GM18505 (cell line): ENCODE measurements at regions not wholly inside any gene's neighbourhood (a gene's known extent, or its start where the extent isn't known, plus 50 kb on each side); places are given as distances from the start of the nearest gene placed in this dataset.
"Not testable (repeated sequence)": the region's sequence is repeated elsewhere in the genome, so short reads cannot be mapped to it uniquely, and the experiment has no call there.

ENCODE experiments used
- ATAC-seq: cut with Tn5 transposase; IDR thresholded peaks from one replicate; pipeline ENCODE4 v1.9.1; 2021; ENCODE audit not compliant: unreplicated experiment
- POLR2A ChIP-seq: IDR thresholded peaks from 4 replicates; pipeline ENCODE4 v1.6.1; 2011; ENCODE audit warnings: borderline replicate concordance; ENCODE audit not compliant: insufficient read depth, insufficient read length; ENCODE audit errors: extremely low read depth

DNA sequence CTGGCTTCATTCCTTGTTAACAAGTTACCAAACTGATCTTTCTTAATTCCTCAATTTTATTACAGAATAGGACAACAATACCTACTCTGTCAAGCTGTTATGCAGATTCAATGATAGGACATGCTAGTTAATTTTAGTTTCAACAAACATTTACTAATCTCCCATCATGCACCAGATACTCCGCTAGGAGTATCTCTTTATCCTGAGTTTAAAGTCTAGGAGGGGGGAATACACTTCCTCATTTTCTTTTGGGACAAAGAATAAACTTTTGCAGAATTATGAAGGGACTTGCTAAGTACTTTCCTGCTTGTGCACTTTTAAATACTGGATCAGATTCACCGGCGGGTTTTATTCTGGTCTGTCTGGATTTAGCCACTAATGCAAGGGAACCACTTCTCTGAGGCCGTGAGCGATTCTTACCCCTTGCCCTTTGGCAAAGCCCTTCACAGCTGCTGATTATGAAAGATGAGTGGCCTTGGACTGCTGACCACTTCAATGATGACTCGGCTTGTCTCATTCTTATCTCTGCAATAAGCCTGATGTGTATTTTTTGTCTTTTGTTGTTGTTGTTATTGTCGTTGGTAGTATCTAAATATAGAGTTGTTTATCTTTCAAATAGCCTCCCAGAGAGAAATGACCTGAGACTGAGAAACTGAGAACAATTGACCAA, 73.9 kb downstream of the RMI1 start:
- no peak for TF ChIP-seq POLR2A
- no peak for ATAC-seq

DNA sequence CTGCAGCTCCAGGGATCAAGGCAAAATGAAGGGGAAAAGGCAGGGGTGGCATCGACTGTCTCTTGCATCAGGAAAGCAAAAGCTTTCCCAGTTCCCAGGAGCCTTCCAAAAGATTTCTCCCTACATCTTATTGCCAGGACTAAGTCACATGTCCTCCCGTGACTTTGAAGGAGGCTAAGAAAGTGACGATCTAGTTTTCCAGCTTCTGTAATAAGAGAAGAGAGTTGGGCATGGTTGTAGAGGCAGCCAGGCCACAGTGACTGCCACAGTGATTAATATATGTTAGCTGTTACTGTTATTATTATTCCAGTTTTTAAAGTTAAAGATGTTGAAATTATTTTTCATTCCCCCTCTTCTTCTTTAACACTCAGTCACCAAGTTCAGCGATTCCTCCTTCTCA, 77.1 kb downstream of the RMI1 start:
- ATAC-seq, result no peak
- no peak for TF ChIP-seq POLR2A

DNA sequence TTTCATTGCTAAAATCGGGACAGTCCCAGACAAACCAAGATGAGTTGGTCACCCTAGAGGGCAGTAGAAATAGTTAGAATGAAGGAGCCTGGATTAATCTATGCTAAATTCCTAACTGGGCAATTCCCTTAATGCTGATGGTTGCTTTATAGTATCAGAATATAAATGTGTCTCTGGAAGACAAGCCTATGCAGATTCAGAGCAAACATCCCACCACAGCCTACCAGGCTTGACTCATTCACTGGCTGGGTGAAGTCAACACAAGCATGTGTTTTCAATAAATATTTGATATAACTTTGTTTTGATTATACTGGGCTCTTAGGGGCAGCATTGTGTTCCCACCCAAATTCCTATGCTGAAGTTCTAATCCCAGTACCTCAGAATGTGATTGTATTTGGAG, 79.3 kb downstream of the RMI1 start:
- TF ChIP-seq POLR2A, result no peak
- no peak for ATAC-seq

DNA sequence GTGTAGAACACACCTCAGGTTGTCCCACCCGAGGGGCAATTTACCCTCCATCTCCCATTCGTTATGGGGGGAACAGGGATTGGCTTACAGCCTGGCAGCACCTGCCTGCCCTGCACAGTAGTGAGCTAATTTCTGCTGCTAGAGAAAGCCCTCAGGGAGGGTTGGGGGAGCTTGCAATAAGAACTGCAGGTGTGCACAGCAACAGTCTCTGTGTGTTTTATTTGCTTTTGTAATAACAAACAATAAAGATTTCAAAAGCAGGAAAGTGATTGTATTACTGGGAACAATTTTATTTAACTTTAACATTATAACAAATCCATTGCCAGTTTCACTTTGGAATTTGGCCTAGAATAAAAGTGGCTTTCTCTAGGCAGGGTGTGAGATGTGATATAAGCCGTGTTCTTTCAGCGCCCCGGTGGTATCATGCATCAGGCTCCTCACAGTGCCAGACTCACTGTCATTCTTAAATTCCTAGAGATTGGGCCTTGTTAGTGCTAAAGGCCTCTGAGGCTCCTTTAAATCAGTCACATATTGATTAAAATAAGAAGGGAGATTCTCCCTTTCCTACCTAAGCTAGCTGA, 81.1 kb downstream of the RMI1 start:
- ATAC-seq, result no peak

GRCh38 chr9:84062538-84062937, 81.9 kb downstream of the RMI1 start:
- ATAC-seq, result no peak
- TF ChIP-seq POLR2A, result no peak

More for the DNA sequence above, 81.1 kb downstream of the RMI1 start:
- TF ChIP-seq POLR2A, result no peak

DNA sequence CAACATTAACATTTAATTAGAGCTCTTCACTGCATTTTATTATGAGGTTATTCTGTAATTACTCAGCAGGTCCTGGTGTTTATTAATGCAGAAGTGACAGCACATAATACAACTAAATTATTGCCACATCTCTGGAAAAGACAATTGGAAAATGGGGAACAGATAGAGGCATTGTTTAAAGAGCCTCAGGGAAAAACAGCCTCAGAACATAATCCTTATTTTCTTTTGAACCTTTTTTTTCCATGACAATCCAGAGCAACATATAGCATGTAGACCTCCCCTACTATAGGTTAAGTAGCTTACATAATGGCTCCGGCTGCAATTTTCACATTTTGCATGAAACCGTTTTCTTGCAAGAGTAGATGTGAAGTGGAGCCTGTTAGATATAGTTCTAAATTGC, 87.2 kb downstream of the RMI1 start:
- no peak for TF ChIP-seq POLR2A
- no peak for ATAC-seq

- no peak for ATAC-seq
- no peak for TF ChIP-seq POLR2A
These were observed 88.3 kb downstream of the RMI1 start for GRCh38 chr9:84068872-84069271.

GRCh38 chr9:84070590-84070989, 90.0 kb downstream of the RMI1 start:
- TF ChIP-seq POLR2A, result no peak

DNA sequence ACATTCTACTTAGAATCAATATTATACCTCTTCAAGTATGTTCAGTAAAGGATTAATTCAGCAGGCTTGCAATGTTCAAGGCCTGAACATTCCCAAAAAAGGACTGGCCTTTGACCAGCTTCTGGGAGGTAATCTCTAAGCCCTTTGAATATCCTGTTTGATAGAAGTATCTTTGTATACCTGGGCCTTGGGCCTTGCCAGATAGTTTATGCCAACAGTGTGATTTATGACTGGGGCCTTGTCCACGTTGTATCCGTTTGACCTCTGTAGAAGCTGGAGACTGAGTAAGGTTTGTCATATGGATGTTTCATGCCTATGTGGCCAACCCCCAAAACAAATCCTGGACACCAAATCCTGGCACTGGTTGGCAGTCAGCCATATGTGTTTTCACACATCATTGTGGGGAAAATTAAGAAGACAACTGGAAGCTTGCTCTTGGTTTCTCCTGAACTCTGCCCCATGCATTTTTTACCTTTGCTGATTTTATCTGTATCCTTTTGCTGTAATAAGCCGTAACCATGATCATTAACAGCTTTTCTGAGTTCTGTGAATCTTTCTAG, 92.1 kb downstream of the RMI1 start:
- ATAC-seq, result no peak
- TF ChIP-seq POLR2A, result no peak

More at GRCh38 chr9:84070590-84070989, 90.0 kb downstream of the RMI1 start:
- no peak for ATAC-seq

DNA sequence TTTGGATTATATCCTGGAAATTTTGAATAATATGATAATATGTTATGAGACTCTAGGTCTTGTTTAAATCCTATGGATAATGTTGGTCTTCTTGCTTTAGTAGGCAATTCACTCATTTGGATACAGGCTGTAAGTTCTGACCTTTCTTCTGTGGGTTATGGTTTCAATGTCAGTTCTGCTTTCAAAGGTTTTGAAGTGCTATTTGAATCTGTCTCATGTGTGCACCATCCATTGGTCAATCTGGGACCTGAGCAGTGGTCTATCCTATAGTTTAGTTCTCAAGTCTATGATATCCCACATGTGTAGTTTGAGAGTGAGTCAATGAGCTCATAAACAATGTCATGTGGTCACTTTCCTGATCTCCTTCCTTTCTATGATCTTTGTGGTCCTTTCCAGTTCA, 94.4 kb downstream of the RMI1 start:
- TF ChIP-seq POLR2A, result no peak
- ATAC-seq, result no peak

DNA sequence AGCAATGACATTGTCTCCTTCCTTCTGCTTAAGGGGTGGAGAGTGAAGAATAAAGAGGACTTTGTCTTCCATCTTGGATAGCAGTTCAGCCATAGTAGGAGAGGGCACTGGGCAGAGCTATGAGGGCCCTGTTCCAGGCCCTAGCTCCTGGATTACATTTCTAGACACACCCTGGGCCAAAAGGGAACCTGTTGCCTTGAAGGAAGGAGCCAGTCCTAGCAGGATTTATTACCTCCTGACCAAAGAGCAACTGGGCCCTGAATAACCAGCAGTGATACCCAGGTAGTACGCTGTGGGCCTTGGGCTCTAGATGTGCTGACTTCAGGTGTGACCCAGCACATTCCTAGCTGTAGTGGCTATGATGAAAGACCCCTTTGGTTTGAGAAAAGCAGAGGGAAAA, 95.8 kb downstream of the RMI1 start:
- no peak for ATAC-seq
- TF ChIP-seq POLR2A, result no peak

- ATAC-seq, result not testable (repeated sequence)
These were observed 97.2 kb downstream of the RMI1 start for GRCh38 chr9:84077816-84078215.

GRCh38 chr9:84079994-84080393, 99.4 kb downstream of the RMI1 start:
- ATAC-seq, result no peak
- TF ChIP-seq POLR2A, result no peak

DNA sequence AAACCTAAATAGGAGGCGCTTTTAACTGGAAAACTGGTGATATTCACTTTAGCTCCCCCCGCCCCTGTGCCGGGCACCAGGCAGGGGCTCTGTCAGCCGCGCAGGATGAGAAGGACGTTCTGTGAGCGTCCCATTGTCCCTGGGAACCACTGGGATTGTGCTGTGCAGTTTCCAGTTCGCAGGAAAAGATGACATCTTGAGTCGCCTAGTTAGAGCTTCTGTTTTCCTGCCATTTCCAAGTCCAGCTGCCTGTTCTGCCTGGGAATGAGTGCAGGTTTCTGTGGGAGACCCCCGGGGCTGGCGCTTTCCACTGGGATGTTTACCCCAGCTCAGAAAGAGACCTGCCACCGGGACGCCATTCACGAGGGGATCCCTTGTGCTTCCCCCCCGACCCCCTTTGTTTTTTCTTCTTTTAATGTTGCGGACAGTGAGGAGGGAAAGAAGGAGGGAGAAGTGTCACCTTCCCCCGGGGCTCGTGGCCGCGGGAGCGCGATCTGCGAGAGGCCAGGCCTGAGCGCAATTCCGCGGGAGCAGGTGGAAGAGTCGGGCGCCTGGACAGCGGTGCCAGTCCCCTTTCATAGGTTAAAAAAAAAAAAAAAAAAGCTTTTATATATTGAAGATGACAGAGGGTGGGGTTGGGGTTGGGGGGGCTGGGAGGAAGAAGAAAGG, 121.5 kb downstream of the RMI1 start:
- no peak for ATAC-seq
- TF ChIP-seq POLR2A, result no peak
